ENCODE measurements at regions not wholly inside any gene's neighbourhood (a gene's known extent, or its start where the extent isn't known, plus 50 kb on each side); places are given as distances from the start of the nearest gene placed in this dataset.

GRCh38 chr4:160631044-160631443, 1528.2 kb downstream of the RAPGEF2 start:
- Histone ChIP-seq H2AFZ (ENCODE audit: low read depth, low read length, poor library complexity, severe bottlenecking) (no peak overlapping the region), H4K20me1 (ENCODE audit: insufficient read depth) (no peaks in the 10 kb centered on the region), H3K9me2 (ENCODE audit: insufficient read depth) (no peaks in the 10 kb centered on the region), H3K79me2 (ENCODE audit: insufficient read depth, low read length) (no peaks in the 10 kb centered on the region), H3K27ac (ENCODE audit: low read depth, low read length) (no peak overlapping the region), H3K9me3 (ENCODE audit: control insufficient read depth in 1 of 2, insufficient read depth in 1 of 2, low read depth in 1 of 2, low read length in 2 of 2) (no peaks in the 10 kb centered on the region), H3K4me3 (replicated peaks in 1 of 2; ENCODE audit: low read depth in 1 of 2, low read length in 2 of 2) (no peak overlapping the region), H3K4me2 (ENCODE audit: low read length) (no peak overlapping the region), H3K9ac (ENCODE audit: low read length) (no peak overlapping the region), H3K4me1 (ENCODE audit: control insufficient read depth in 1 of 2, insufficient read depth in 2 of 2, low read length in 2 of 2) (no peaks in the 10 kb centered on the region), H3K36me3 (ENCODE audit: control insufficient read depth in 1 of 2, insufficient read depth in 2 of 2, low read length in 2 of 2) (no peaks in the 10 kb centered on the region), H3K27me3 (ENCODE audit: insufficient read depth, low read length) (no peaks in the 10 kb centered on the region)
- DNase-seq (ENCODE audit: low read depth, low spot score): no peak
- CTCF ChIA-PET: no interaction called here
- BruUV-seq (replicated peaks): no TSS peak
- POLR2A ChIA-PET: interaction anchor here (0.7 kb wide), 1 partner anchor 331 kb away, joined by 3 read pairs; no protein-coding TSS in a partner anchor
- intact Hi-C loops (cut with micrococcal nuclease): no loop called here
- TF ChIP-seq FOSL1 (IDR thresholded peaks at IDR 0.05; ENCODE audit: low read depth) (no peak), ZFX (IDR thresholded peaks at IDR 0.05) (no peak), CBX3 (IDR thresholded peaks at IDR 0.05; ENCODE audit: low read depth) (no peak), SIN3A (IDR thresholded peaks at IDR 0.05; ENCODE audit: low read depth) (no peak), POLR2A (IDR thresholded peaks at IDR 0.05; ENCODE audit: borderline replicate concordance, extremely low read depth, insufficient read depth, insufficient read length) (no peak), RAD21 (IDR thresholded peaks at IDR 0.05; ENCODE audit: low read depth) (no peak), REST (IDR thresholded peaks at IDR 0.05; ENCODE audit: low read depth) (no peak), ELF1 (IDR thresholded peaks at IDR 0.05; ENCODE audit: borderline replicate concordance, low read depth) (no peak)
- TF ChIP-seq, protein P1, sequence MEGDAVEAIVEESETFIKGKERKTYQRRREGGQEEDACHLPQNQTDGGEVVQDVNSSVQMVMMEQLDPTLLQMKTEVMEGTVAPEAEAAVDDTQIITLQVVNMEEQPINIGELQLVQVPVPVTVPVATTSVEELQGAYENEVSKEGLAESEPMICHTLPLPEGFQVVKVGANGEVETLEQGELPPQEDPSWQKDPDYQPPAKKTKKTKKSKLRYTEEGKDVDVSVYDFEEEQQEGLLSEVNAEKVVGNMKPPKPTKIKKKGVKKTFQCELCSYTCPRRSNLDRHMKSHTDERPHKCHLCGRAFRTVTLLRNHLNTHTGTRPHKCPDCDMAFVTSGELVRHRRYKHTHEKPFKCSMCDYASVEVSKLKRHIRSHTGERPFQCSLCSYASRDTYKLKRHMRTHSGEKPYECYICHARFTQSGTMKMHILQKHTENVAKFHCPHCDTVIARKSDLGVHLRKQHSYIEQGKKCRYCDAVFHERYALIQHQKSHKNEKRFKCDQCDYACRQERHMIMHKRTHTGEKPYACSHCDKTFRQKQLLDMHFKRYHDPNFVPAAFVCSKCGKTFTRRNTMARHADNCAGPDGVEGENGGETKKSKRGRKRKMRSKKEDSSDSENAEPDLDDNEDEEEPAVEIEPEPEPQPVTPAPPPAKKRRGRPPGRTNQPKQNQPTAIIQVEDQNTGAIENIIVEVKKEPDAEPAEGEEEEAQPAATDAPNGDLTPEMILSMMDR (IDR thresholded peaks at IDR 0.05 in 2 of 3, conservative IDR thresholded peaks at IDR 0.05 in 1 of 3; ENCODE audit: borderline replicate concordance in 1 of 3, insufficient read depth in 1 of 3, low read depth in 2 of 3, low read length in 2 of 3): no peak
- RAD21 ChIA-PET (ENCODE audit: low non-redundant PET in 1 of 2, low total read pairs in 2 of 2, uncharacterized antibody in 2 of 2, unreplicated experiment in 2 of 2): no interaction called here
- ATAC-seq: no peak

Measured in HCT116 (cell line).